GM19240 (cell line): ENCODE measurements at regions not wholly inside any gene's neighbourhood (a gene's known extent, or its start where the extent isn't known, plus 50 kb on each side); places are given as distances from the start of the nearest gene placed in this dataset.

Experiments used
- DNase-seq: peaks from one replicate; pipeline ENCODE4 v3.0.0; 2011; ENCODE audit warnings: low spot score; ENCODE audit not compliant: insufficient read length

- no peak for DNase-seq
Observed at GRCh38 chr4:152098365-152099060, 337.7 kb upstream of the GATB start.

DNA sequence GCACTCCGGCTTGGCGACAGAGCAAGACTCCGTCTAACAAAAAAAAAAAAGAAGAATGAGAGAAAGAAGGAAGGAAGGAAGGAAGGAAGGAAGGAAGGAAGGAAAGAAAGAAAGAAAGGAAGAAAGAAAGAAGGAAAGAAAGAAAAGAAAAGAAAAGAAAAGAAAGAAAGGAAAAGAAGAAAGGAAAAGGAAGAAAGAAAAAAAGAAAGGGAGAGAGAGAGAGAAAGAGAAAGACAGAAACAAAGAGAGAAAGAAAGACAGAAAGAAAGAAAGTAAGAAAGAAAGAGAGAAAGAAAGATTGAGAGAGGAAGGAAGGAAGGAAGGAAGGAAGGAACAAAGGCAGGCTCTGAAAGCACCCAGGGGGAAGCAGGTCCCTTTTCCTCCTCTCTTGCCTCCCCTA is 336.6 kb upstream of the GATB start:
- DNase-seq = no peak

- DNase-seq = no peak
Observed at GRCh38 chr4:152095701-152096070, 334.9 kb upstream of the GATB start.

- DNase-seq = no peak
Observed at GRCh38 chr4:152094970-152095700, 334.3 kb upstream of the GATB start.

GRCh38 chr4:152091405-152091804 is 330.6 kb upstream of the GATB start:
- DNase-seq = no peak

GRCh38 chr4:152090543-152090942 is 329.7 kb upstream of the GATB start:
- DNase-seq = no peak

DNA sequence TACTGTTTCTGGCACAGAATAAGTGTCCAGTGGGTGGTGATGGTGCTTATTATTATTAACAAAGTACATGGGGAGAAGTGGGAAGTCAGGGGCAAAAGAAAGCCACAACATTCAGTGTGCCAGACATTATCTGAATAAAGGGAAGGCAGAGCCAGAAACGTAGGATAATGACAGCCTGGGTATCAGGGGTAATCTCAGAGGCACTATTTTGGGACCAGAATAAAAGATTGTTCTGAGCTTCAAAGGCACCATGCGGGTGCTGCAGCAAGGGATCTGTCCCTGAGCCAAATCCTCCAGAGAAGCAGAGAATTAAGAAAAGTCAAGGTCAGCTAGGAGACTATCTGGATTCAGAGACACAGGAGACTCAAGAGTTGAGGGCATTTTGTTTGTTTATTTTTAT is 328.8 kb upstream of the GATB start:
- no peak for DNase-seq

DNA sequence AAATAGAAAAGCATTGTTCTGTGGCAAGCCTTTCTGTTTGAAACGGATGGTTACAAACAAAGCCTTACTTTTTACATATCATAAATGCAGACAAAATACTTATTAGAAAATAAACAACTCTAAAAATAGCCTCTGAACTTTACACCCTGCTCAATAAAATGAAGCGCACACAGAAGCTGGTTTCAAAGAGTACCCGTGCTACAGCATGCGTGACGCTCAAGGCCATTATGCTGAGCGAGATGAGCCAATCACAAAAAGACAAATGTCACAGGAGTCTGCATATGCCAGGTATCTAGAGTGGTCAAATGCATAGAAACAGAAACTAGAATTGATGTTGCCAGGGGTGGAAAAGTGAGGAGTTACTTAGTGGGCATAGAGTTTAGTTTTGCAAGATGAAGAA is 326.5 kb upstream of the GATB start:
- DNase-seq = no peak

DNA sequence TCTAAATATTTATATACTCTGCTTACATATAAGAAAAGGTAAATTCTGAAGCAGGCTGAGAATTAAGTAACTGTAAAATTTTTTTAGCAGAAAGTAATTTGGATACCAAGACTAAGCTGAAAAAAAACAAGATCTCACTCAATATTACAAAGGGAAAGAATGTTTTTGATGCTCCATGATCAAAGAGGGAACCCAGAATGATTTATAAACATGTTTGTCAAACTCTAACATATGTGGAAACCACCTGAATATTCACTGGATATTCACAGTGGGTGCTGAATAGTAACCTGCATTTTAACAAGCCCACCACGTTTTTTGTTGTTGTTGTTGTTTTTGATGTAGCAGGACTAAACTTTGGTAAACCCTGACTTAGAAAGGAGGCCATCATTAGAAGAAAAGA is 324.9 kb upstream of the GATB start:
- no peak for DNase-seq

DNA sequence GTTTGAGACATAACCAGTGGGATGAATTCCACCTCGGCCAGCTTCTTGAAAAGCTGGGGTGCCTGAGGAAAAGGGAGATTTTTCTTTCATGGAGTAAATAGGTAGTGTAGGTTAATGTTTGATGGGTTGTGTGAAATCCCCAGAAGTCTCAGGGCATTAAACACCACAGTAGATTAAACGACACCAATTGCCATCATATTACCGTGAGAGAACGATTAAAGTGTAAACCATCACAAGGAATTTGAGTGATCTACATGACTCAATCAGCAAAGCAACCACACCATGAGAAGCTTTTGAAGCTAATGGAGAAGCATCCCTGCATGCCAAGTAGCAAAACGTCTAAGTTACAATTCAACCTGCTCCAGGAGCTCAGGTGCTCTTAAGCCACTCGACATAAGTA is 322.5 kb upstream of the GATB start:
- DNase-seq = no peak

DNA sequence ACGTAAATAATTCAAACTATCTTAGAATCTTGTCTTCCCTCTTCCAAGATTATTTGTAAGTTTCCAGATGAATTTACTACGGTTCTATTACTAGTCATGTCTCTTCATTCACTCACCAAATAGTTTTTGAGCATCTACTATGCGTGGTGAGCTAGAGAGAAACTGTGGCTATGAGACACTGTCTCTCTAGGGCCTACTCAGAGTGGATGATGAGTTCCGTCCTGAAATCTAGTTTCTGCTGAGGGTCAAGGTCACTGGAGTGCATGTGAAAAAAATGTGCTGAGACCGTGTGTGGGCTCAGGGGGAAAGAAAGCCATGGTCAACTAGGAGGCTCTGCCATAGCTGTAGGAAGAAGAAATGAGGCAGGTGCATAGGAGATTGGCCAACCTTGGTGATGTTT is 320.2 kb upstream of the GATB start:
- DNase-seq = peak; percentile 31

- DNase-seq = no peak
Observed at GRCh38 chr4:152079543-152080293, 318.9 kb upstream of the GATB start.

DNA sequence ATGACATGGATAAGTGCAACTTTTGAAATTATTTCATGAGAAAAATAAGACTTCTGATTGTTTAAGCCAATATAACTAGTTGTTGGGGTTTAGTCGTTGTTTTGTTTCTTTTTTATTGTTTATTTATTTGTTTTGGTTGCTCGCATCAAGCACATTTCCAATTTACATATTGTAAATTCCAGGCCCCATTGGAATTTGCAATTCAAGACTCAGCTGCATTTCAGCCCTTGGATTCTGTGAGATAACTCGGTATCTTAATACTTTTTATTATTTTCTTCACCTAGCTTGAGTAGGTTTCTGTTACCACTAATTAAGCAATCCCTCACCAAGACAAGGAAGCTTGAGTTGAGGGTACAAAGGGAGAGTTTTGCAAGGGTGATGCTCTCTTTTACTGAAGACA is 318.3 kb upstream of the GATB start:
- DNase-seq = no peak

DNA sequence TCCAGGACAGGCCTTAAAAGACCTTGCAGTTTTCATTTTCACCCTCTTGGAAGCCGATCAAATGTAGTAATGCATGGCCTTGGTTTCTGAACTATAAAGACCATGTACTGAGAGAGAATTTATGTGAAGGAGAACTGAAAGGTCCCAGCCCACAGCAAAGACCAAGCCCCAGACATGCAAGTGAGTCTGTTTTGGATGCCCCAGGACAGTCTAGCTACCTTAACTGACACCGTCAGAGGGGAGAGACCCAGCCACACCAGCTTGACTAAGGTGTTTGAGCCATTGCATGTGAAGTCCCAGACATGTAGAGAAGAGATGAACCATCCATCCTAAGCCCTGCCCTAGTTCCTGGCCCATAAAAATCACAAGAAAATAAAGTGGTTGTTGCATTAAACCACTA is 316.8 kb upstream of the GATB start:
- no peak for DNase-seq

DNA sequence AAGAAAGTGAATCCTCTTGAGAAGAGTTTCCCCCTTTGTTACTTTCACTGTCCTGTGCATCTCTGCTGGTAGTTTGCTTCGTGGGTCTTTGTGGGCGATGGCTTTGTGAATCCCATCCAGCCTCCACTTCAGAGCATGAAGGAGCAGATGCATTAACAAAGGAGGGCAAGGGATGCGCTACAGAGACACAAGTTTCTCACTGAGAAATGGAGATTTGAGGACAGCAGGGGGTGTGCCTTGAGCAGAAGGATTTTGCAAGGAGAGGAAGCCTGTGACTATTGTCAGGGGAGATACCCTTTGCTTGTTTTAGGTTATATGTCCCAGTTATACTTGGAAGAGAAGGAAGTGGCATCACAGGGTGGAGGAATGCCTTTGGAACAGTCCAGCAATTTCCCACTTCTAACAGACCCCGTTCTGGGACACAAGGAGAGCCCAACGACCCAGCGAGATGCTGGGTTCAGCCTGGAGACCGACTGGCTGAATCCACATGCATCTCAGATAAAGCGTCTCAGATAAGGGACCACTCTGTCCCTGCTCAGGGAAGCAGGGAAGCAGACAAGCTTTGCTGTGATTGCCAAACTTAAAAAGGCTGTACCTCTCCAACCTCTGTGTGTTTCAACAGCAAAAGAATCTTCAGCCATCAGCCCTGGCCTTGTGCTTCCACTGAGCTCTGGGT is 314.6 kb upstream of the GATB start:
- no peak for DNase-seq

DNA sequence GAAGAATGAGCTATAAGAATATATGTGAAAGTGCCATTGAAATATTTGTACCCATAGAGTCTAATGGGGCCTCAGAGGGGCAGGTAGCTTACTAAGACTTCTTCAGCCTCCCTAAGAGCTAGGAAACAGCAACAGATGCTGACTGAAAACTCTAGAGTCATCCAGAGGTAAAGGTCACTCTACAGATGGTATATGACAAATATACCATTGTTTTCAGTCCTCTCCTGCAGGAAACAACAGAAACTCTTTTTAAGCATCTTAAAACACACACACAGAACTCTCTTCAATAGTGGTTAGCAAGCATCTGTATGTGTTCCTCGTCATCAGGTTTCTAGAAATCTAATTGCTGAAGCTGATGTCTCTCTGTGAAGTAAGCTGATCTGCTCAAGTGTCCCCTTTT is 313.8 kb upstream of the GATB start:
- DNase-seq = no peak

- no peak for DNase-seq
Observed at GRCh38 chr4:152074088-152074437, 313.3 kb upstream of the GATB start.

GRCh38 chr4:152073351-152074087 is 312.7 kb upstream of the GATB start:
- no peak for DNase-seq

DNA sequence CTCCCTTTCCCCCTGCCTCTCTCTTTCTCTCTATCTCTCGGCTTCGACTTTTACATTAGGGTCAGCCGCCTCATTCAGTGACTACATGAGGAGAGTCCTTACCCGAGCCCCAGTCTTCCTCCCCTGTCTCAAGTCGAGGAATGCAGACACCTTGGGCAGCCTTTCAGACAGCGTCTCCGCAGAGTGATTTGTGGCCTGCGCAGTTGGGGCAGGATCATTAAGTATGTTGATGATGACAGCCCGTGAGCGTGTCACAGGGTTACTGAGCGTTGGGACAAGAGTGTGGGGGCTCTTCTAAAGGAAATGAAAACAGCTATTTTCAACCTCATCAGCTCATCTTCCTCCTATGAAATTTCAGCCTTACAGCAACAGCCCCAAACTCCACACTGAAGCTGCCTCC is 312.1 kb upstream of the GATB start:
- DNase-seq = no peak

DNA sequence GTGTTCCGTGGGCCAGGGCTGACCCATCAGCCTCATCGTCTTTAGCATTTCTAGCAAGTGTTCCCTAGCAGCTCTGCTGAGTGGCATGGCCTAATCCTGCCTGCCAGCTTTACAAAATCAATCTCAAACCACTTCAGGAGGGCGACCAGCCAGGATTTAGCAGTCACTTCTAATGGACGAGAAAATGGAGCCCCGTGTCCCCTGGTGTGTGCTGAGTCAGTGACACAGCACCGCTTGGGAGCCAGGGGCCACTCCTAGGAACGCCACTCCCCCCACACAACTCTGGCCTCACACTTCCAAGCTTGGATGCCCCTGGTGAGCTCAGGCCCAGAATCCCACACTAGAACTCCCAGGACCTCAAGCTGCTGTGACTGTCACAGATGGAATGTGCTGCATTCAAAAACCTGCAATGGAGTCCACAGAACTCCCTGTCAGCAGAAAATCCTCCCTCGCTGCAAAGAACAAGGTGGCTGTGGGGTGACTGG is 311.2 kb upstream of the GATB start:
- no peak for DNase-seq

- no peak for DNase-seq
Observed at GRCh38 chr4:152070854-152071253, 310.0 kb upstream of the GATB start.
